Endothelial cell of umbilical vein (primary cell): ENCODE measurements at regions not wholly inside any gene's neighbourhood (a gene's known extent, or its start where the extent isn't known, plus 50 kb on each side); places are given as distances from the start of the nearest gene placed in this dataset.
"Not testable (repeated sequence)": the region's sequence is repeated elsewhere in the genome, so short reads cannot be mapped to it uniquely, and the experiment has no call there.

Experiments used
- BruUV-seq: library from RNA; stranded (reverse); fragments of 400-500 nt; replicated peaks from 2 replicates; lab custom pipeline; 2021; lab: Mats Ljungman, UMichigan
- CTCF ChIA-PET: fragments of 300-600, 350-600 bp; sonication (Branson Sonifier 250); formaldehyde crosslinking; loops from one replicate; lab custom pipeline; 2021; ENCODE audit warnings: antibody characterized with exemption, inconsistent platforms; lab: Charles Lee
- POLR2A ChIA-PET: fragments of 300-600, 350-600 bp; sonication (Branson Sonifier 250); formaldehyde crosslinking; loops from one replicate; lab custom pipeline; 2021; ENCODE audit warnings: antibody characterized with exemption, inconsistent platforms; lab: Charles Lee
- DNase-seq: peaks from one replicate; pipeline ENCODE4 v3.0.0-alpha.2; 2011; ENCODE audit warnings: low read depth, low spot score
- FAIRE-seq: peaks from 2 replicates; lab custom pipeline; 2011; peaks lifted over from hg19 to GRCh38; lab: Jason Lieb, UNC
- H2AFZ ChIP-seq: 2 replicates; pipeline ENCODE4 v1.6.0; 2012; ENCODE audit warnings: low read depth, low read length, control low read depth, inconsistent platforms
- H3K27ac ChIP-seq: 2 replicates; pipeline ENCODE4 v1.5.1; 2011; ENCODE audit warnings: low read depth, mild to moderate bottlenecking, control low read depth, low read length, moderate library complexity; ENCODE audit not compliant: insufficient read depth
- H3K27me3 ChIP-seq, 2 experiments: 2 replicates each; pipeline versions ENCODE4 v1.6.0 to v1.6.1; 2011; ENCODE audit warnings: low read length in 2 of 2, mixed read lengths in 1 of 2; ENCODE audit not compliant: control insufficient read depth in 2 of 2, insufficient read depth in 2 of 2
- H3K36me3 ChIP-seq, 2 experiments: 2 replicates in 1 of 2; 3 replicates in 1 of 2; pipeline ENCODE4 v1.5.1; 2011; ENCODE audit warnings: low read length in 2 of 2, mild to moderate bottlenecking in 1 of 2, moderate library complexity in 1 of 2; ENCODE audit not compliant: control insufficient read depth in 2 of 2, insufficient read depth in 2 of 2; ENCODE audit errors: extremely low read depth in 1 of 2
- H3K4me1 ChIP-seq: 3 replicates; pipeline ENCODE4 v1.5.1; 2011; ENCODE audit warnings: mild to moderate bottlenecking, low read length; ENCODE audit not compliant: control insufficient read depth, insufficient read depth; ENCODE audit errors: extremely low read depth
- H3K4me2 ChIP-seq: 2 replicates; pipeline ENCODE4 v1.6.1; 2011; ENCODE audit warnings: low read length, control low read depth, mixed read lengths; ENCODE audit not compliant: insufficient read depth
- H3K4me3 ChIP-seq, 3 experiments: fragments of 200-600 bp in 1 of 3; sonication (generic), shearing (Covaris generic) in 1 of 3; replicated peaks in 1 of 3; 2 replicates each; pipeline ENCODE4 v1.5.1; 2011 to 2016; ENCODE audit warnings: control low read depth in 3 of 3, low read length in 3 of 3, mild to moderate bottlenecking in 2 of 3, inconsistent platforms in 1 of 3, low read depth in 1 of 3, moderate library complexity in 1 of 3; ENCODE audit not compliant: insufficient read depth in 1 of 3
- H3K79me2 ChIP-seq: 2 replicates; pipeline ENCODE4 v1.6.0; 2012; ENCODE audit warnings: low read length, inconsistent platforms; ENCODE audit not compliant: control insufficient read depth, insufficient read depth
- H3K9ac ChIP-seq: replicated peaks from 2 replicates; pipeline ENCODE3; 2011; ENCODE audit warnings: low read length, control low read depth; ENCODE audit not compliant: insufficient read depth; ENCODE audit errors: extremely low read depth
- H3K9me1 ChIP-seq: replicated peaks from 3 replicates; pipeline ENCODE4 v1.6.0; 2011; ENCODE audit warnings: mild to moderate bottlenecking, low read length; ENCODE audit not compliant: control insufficient read depth, insufficient read depth; ENCODE audit errors: extremely low read depth
- H3K9me3 ChIP-seq: replicated peaks from 2 replicates; pipeline ENCODE4 v1.5.1; 2012; ENCODE audit warnings: low read length, inconsistent platforms; ENCODE audit not compliant: control insufficient read depth, insufficient read depth
- H4K20me1 ChIP-seq: replicated peaks from 2 replicates; pipeline ENCODE3; 2011; ENCODE audit warnings: mild to moderate bottlenecking, low read length; ENCODE audit not compliant: control insufficient read depth, insufficient read depth; ENCODE audit errors: extremely low read depth
- EZH2 ChIP-seq: IDR thresholded peaks from 2 replicates; pipeline ENCODE4 v1.6.1; 2012; ENCODE audit warnings: borderline replicate concordance, low read depth, mild to moderate bottlenecking, moderate library complexity, low read length, inconsistent platforms; ENCODE audit not compliant: severe bottlenecking
- FOS ChIP-seq: IDR thresholded peaks from 2 replicates; pipeline ENCODE4 v1.6.1; 2011; ENCODE audit warnings: mild to moderate bottlenecking, low read length, moderate library complexity, borderline replicate concordance; ENCODE audit not compliant: insufficient read depth
- GATA2 ChIP-seq: IDR thresholded peaks from 2 replicates; pipeline ENCODE4 v1.7.0; 2011; ENCODE audit warnings: low read depth, mild to moderate bottlenecking, moderate library complexity, mixed read lengths, low read length; ENCODE audit not compliant: insufficient read length, insufficient read depth
- JUN ChIP-seq: IDR thresholded peaks from 2 replicates; pipeline ENCODE4 v1.6.1; 2011; ENCODE audit warnings: borderline replicate concordance, low read depth; ENCODE audit not compliant: insufficient read length, insufficient read depth
- MYC ChIP-seq: IDR thresholded peaks from one replicate; pipeline ENCODE4 v1.6.1; 2011; ENCODE audit warnings: mild to moderate bottlenecking, low read depth, low read length
- POLR2A ChIP-seq: IDR thresholded peaks from 2 replicates; pipeline ENCODE4 v1.6.1; 2012; ENCODE audit warnings: low read depth, mild to moderate bottlenecking, control low read depth, low read length
- POLR2AphosphoS5 ChIP-seq: IDR thresholded peaks from 2 replicates; pipeline ENCODE4 v1.6.1; 2012; ENCODE audit warnings: low read depth, mild to moderate bottlenecking, control low read depth, low read length, moderate library complexity; ENCODE audit not compliant: insufficient read depth
- dilution Hi-C: fragments of 300-500 bp; cut with MboI; formaldehyde crosslinking; loops from one replicate; pipeline ENCODE4 v1.15.0; 2019; ENCODE audit warnings: low sequenced_read_pairs; ENCODE audit not compliant: extremely low pct_ligation_motif_present
- intact Hi-C: fragments of 100-400 bp; cut with micrococcal nuclease; formaldehyde crosslinking; loops from one replicate; pipeline ENCODE4 v1.10.0; 2022
- TF ChIP-seq, protein P1 (sequence below), 2 donors: IDR thresholded peaks; 1 replicate in 1 of 2; 2 replicates in 1 of 2; pipeline ENCODE4 v1.5.1; 2011; ENCODE audit warnings: low read length in 2 of 2, mild to moderate bottlenecking in 2 of 2, moderate library complexity in 2 of 2, control low read depth in 1 of 2, inconsistent platforms in 1 of 2, low read depth in 1 of 2; ENCODE audit not compliant: insufficient read depth in 1 of 2; ENCODE audit errors: extremely low read depth in 1 of 2
- TF ChIP-seq, protein P2 (sequence below): IDR thresholded peaks from 2 replicates; pipeline ENCODE4 v1.6.1; 2011; ENCODE audit not compliant: insufficient read depth, insufficient read length

DNA sequence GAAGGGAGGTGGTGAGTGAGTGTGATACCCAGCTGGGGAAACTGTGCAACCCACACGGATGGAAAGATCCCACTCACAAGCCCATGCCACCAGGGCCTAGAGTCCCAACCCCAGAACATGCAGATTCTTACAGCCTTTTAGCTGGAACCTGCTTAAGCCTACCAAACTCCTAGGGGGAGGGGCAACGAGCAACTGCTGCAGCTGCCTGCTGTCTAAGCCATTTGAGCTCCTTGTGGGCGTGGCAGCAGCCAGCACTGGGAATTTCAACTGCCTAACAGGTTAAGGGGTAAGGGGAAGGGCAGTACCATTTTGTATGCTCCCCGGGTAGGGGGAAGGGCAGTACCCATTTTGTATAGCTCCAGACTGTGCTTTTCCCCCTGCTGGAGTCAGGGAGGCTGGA is 673.2 kb upstream of the BCHE start:
- Histone ChIP-seq H3K4me2 (no peak overlapping the region), H3K4me1 (no peaks in the 10 kb centered on the region), H3K4me3 (no peak overlapping the region), H3K27ac (no peak overlapping the region), H3K9me3 (no peaks in the 10 kb centered on the region), H3K36me3 (no peaks in the 10 kb centered on the region), H4K20me1 (no peaks in the 10 kb centered on the region), H2AFZ (no peak overlapping the region), H3K9ac (no peak overlapping the region), H3K9me1 (no peaks in the 10 kb centered on the region), H3K27me3 (no peaks in the 10 kb centered on the region), H3K79me2 (no peaks in the 10 kb centered on the region)
- intact Hi-C loops: no loop called here
- ChIA-PET CTCF (no interaction called here), POLR2A (no interaction called here)
- no peak for DNase-seq
- no peak for TF ChIP-seq GATA2
- no peak for TF ChIP-seq FOS
- TF ChIP-seq, protein P1, sequence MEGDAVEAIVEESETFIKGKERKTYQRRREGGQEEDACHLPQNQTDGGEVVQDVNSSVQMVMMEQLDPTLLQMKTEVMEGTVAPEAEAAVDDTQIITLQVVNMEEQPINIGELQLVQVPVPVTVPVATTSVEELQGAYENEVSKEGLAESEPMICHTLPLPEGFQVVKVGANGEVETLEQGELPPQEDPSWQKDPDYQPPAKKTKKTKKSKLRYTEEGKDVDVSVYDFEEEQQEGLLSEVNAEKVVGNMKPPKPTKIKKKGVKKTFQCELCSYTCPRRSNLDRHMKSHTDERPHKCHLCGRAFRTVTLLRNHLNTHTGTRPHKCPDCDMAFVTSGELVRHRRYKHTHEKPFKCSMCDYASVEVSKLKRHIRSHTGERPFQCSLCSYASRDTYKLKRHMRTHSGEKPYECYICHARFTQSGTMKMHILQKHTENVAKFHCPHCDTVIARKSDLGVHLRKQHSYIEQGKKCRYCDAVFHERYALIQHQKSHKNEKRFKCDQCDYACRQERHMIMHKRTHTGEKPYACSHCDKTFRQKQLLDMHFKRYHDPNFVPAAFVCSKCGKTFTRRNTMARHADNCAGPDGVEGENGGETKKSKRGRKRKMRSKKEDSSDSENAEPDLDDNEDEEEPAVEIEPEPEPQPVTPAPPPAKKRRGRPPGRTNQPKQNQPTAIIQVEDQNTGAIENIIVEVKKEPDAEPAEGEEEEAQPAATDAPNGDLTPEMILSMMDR (IDR thresholded peaks at IDR 0.05; ENCODE audit: extremely low read depth in 1 of 2, insufficient read depth in 1 of 2, low read depth in 1 of 2, low read length in 2 of 2): no peak
- no peak for TF ChIP-seq JUN
- TF ChIP-seq POLR2A: no peak
- no peak for TF ChIP-seq MYC
- TF ChIP-seq EZH2: no peak
- no peak for TF ChIP-seq POLR2AphosphoS5
- TF ChIP-seq, protein P2, sequence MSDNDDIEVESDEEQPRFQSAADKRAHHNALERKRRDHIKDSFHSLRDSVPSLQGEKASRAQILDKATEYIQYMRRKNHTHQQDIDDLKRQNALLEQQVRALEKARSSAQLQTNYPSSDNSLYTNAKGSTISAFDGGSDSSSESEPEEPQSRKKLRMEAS: no peak
- FAIRE-seq: no peak
- dilution Hi-C loops: no loop called here
- no TSS peak for BruUV-seq

DNA sequence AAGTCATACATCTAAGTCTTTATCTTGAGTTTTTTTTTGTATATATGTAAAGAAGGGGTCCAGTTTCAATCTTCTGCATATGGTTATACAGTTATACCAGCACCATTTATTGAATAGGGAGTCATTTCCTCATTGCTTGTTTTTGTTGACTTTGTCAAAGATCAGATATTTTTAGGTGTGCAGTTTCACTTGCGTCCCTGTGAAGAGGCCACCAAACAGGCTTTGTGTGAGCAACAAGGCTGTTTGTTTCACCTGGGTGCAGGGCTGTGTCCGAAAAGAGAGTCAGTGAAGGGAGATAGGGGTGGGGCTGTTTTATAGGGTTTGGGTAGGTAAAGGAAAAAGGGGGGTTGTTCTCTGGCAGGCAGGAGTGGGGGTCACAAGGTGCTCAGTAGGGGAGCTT is 663.2 kb upstream of the BCHE start:
- H3K27ac ChIP-seq, H2AFZ ChIP-seq, H3K9me3 ChIP-seq, H4K20me1 ChIP-seq, CTCF ChIA-PET, H3K79me2 ChIP-seq, H3K4me3 ChIP-seq, H3K27me3 ChIP-seq, dilution Hi-C loops, BruUV-seq, FAIRE-seq, POLR2A ChIA-PET, H3K36me3 ChIP-seq, H3K9me1 ChIP-seq, H3K9ac ChIP-seq, H3K4me2 ChIP-seq, intact Hi-C loops, DNase-seq, H3K4me1 ChIP-seq: not testable (repeated sequence)
